Activated CD4-positive, alpha-beta T cell treated with anti-CD3 and anti-CD28 coated beads for 1 hour (primary cell): ENCODE measurements at regions not wholly inside any gene's neighbourhood (a gene's known extent, or its start where the extent isn't known, plus 50 kb on each side); places are given as distances from the start of the nearest gene placed in this dataset.
"Not testable (repeated sequence)": the region's sequence is repeated elsewhere in the genome, so short reads cannot be mapped to it uniquely, and the experiment has no call there.

Experiments used
- DNase-seq: peaks from one replicate; pipeline ENCODE4 v3.0.0-alpha.2; 2020

DNA sequence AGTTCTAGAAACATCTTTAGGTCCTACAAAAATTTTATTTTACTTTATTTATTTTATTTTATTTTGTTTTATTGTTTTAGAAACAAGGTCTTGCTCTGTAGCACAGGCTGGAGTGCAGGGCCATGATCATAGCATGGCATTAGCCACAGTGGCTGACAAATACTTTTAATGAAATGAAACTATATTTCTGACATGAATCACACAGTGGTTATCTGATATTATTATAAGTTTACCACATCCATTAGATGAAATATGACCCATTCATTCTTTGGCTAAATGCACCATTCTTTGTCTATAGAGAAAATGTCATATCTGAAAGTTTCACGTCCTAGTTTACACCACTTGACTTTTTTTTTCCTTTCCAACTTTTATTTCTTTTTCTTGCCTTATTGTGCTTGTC, 613.4 kb upstream of the ADAMTS5 start:
- DNase-seq: no peak

GRCh38 chr21:27578741-27579265, 611.9 kb upstream of the ADAMTS5 start:
- DNase-seq: no peak

DNA sequence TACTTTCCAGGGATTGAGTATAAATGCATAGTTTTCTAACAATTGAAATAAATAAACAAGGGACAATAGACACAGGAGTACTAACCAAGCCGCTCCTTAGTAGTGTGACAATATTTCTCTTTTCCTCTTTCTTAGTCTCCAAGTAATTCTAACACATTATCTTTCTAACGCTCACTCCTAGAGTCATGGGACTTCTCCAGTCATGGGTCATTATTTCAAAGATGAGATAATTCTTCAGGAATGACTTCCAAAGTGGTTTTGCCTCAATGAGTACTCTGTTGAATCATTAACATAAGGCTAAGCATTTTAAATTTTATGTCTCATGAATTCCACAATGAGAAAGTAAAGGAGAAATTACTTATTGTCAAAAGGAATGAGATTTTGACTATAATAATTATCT, 605.8 kb upstream of the ADAMTS5 start:
- DNase-seq: no peak

DNA sequence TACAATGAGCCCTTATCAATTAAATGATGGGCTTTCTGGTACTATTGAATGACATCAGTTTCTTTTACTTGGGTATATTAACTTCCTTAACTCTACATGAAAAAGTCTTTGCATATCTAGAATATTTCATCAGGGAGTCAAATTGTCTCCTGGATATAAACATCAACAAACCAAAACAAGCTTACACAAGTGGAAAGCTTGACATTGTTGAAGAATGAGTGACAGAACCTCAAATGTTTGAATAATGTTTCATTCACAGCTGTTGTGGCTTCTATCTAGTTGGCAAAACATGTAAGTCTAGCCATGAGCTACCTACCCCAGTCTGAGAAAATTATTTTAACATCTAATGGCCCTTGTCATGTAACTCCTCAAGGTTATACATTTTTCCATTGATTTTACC, 604.8 kb upstream of the ADAMTS5 start:
- no peak for DNase-seq

GRCh38 chr21:27570306-27570868, 603.5 kb upstream of the ADAMTS5 start:
- DNase-seq: no peak

GRCh38 chr21:27569831-27570230, 602.9 kb upstream of the ADAMTS5 start:
- DNase-seq: no peak

GRCh38 chr21:27569091-27569490, 602.2 kb upstream of the ADAMTS5 start:
- DNase-seq: no peak

DNA sequence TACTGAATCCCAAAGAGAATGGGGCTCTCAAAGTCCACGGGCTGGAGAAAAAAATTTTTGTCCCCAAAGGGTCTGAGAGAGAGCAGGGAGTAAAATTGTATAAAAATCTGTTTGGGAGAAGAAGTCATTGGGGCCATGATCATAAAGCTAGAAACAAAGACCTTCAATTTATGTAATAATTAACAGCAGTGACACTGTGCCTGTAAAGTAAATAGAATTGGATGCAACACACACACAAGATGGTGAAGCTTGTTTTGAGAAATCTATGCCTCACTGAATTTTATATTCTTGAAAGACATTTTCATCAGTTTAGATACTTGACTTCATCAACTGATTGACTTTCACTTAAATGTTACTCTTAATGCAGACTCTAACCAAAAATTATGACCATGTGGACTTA, 600.5 kb upstream of the ADAMTS5 start:
- DNase-seq: no peak

DNA sequence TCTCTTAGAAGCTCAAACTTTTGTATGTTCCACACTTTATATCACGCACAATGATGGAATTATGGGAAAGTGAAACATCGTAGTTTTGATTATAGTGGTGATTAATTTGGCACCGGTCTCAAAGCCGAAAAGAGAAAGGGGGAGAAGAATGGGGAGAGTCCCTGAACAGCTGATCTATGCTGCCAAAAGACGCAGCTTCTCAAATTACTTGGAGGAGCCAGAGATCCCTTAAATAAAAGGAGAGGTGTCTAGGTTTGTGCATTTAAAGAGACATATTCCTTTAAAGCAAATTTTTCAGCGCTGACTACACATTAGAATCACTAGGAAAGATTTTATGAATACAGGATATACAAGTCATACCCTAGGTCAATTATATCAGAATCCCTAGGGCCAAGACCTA, 599.6 kb upstream of the ADAMTS5 start:
- no peak for DNase-seq

GRCh38 chr21:27565364-27565763, 598.5 kb upstream of the ADAMTS5 start:
- DNase-seq: no peak

GRCh38 chr21:27564684-27565301, 597.9 kb upstream of the ADAMTS5 start:
- DNase-seq: no peak

GRCh38 chr21:27562303-27562702, 595.4 kb upstream of the ADAMTS5 start:
- no peak for DNase-seq

DNA sequence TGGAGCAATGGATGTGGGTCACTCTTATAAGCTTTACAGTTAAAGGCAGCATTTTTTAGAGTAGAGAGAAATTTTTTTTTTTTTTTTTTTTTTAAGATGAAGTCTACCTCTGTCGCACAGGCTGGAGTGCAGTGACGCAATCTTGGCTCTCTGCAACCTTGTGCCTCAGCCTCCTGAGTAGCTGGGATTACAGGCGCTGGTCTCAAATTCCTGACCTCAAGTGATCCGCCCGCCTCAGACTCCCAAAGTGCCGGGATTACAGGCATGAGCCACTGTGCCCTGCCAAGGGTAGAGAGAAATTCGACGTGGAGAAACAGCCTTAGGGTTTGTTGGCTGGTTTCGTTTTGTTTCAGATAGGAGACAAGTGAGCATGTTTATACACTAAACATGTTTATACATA, 594.2 kb upstream of the ADAMTS5 start:
- no peak for DNase-seq

GRCh38 chr21:27557356-27557755, 590.5 kb upstream of the ADAMTS5 start:
- DNase-seq: no peak

GRCh38 chr21:27555996-27556395, 589.1 kb upstream of the ADAMTS5 start:
- no peak for DNase-seq

DNA sequence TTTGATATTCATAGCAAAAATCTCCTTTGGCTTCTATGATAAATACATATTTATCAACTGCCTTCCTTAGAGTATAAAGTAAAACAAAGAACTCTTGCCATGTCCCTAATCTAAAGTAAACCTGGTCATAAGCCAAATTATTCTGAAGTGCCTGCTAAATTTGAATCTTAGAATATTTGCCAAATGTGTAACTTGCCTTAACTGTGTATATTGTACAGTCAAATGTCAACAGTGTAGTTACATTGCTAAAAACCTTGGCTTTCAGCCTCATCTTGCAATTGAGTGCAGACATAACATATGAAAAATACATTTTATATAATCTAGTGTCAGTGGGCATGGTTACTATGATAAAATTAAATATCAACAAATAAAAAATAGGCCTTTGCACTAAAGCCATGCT, 583.4 kb upstream of the ADAMTS5 start:
- DNase-seq: no peak

DNA sequence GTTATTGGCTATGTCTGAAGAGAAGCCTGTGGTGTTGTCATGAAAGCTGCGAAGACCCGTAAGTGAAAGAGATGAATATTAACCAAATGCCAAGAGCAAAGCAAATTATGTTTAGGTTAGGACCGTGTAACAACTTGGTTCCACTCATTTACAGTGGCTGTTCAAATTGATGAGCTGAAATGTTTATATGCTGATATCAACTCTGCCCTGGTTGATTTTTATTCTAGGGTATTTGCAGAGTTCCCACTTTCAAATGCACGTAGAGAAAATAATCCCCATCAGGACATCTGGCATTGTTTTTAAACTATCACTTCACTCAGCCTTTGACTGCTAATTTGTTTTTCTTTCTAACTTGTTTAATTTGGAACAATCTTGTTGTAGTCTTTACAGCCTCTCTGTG, 581.6 kb upstream of the ADAMTS5 start:
- DNase-seq: no peak

DNA sequence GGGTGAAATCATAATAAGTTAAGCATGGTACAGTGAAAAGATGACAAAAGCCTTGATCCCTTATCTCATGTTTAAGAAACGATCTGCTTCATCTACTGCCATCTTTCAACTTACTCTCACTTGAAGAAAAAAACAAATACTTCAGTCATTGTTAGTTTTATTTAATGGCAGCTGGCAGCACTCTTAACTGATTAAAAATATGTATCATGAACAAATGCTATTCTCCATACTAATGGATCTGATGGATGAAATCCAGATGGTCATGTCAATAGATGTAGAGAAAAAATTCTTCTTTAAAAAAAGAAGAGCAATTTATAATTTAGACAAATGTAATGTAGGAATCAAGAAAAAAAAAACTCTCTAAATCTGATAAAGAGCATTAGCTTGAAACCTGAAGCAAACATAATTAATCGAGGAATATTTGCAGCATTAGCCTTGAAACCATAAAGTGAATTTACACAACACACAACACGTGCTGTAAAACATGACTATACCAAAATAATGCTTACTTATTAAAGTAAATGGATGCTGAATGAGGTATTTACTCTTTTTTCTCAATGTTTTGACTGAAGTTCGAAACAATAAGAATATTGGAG, 579.0 kb upstream of the ADAMTS5 start:
- DNase-seq: no peak

- not testable (repeated sequence) for DNase-seq
These were observed 575.2 kb upstream of the ADAMTS5 start for GRCh38 chr21:27542126-27542525.

DNA sequence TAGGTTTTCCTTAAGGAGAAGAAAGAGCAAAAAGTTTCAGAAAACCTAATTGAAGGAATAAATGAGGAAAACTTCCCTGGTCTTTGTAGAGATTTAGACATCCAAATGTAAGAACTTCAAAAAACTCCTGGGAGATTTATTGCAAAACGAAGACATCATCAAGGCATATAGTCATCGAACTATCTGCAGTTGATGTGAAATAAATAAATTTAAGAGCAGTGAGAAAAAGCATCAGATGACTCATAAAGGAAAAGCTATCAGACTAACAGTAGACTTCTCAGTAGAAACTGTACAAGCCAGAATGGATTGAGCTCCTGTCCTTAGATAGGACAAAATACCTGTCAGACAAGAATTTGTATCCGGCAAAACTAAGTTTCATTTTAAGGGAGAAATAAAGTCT, 569.4 kb upstream of the ADAMTS5 start:
- DNase-seq: no peak

DNA sequence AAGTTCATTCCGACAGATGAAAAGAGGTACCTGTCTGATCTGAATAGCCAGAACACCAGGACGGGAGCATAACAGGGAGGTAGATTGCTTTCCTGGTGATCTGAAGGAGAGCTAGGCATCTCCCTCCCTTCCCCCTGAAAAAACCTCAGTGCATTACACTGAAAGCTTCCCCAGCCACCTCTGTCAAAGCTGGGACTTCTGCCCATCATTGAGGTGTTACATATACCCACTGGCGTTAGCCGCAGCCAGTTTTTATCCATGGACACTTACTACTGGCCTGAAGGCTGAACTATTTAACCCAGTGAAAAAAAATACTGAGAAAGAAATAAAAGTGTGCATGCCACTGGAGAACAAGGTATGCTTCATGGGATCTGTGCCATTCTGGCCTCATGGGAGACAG, 568.3 kb upstream of the ADAMTS5 start:
- no peak for DNase-seq

DNA sequence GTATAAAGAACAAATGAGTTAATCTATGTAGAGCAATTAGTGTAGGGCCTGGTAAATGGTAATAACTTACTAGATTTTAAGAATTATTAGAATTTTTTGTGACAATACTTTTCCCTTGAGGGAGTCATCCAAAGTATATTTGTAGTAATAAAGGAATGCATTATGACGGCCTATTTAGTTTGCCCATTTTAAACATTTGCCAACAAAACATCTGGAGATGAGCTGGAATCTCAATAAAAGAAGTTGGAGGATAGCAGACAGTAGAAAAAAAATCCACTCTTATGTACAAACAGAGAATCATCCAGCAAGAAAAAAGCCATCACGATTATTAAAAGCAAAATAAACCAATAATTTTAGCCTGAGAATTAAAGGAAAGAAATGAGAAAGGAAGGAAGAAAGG, 567.3 kb upstream of the ADAMTS5 start:
- DNase-seq: no peak

DNA sequence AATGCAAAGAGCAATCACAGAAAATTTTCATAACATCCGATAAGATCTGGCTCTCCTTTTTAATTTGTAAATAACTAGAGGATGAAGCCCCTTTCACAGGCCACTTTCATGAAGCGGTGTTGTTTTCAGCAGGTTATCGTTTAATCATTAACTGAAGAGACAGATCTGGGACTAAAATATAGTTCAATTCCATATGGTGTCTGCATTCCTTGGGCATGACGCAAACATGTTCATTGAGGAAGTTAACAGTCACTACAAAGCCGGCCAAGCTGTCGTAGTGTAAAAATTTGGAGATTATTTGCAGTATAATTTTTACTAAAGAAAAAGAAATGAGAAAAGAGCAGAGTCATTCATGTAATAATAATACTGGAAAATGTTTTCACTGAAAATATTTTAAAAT, 565.2 kb upstream of the ADAMTS5 start:
- no peak for DNase-seq

GRCh38 chr21:27528697-27529096, 561.8 kb upstream of the ADAMTS5 start:
- DNase-seq: no peak

DNA sequence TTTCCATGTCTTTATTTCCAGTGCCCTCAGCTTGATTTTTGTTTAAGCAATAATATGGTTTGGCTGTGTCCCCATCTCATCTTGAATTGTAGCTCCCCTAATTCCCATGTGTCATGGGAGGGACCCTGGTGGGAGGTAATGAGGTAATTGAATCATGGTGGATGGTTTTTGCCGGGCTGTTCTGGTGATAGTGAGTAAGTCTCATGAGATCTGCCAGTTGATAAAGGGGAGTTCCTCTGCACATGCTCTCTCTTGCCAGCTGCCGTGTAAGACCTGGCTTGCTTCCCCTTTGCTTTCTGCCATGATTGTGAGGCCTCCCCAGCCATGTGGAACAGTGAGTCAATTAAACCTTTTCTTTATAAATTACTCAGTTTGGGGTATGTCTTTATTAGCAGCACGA, 559.6 kb upstream of the ADAMTS5 start:
- DNase-seq: no peak
